DND-41 (cell line): ENCODE measurements at regions not wholly inside any gene's neighbourhood (a gene's known extent, or its start where the extent isn't known, plus 50 kb on each side); places are given as distances from the start of the nearest gene placed in this dataset.

ENCODE experiments used
- ATAC-seq: fragments of 200-7000 bp; cut with Tn5 transposase; 3 replicates; pipeline ENCODE4 v1.9.1; 2021; ENCODE audit warnings: low read depth; ENCODE audit not compliant: insufficient read depth
- DNase-seq: peaks from one replicate; pipeline ENCODE4 v3.0.0-alpha.2; 2020
- H2AFZ ChIP-seq: 2 replicates; pipeline ENCODE4 v1.6.0; 2012; ENCODE audit warnings: low read depth, low read length
- H3K27ac ChIP-seq: 2 replicates; pipeline ENCODE4 v1.5.1; 2012; ENCODE audit warnings: low read length, inconsistent platforms
- H3K27me3 ChIP-seq: fragments of 200-600 bp; sonication (generic); 2 replicates; pipeline ENCODE4 v1.6.0; 2012; ENCODE audit warnings: low read length, mild to moderate bottlenecking, inconsistent platforms; ENCODE audit not compliant: insufficient read depth, poor library complexity
- H3K36me3 ChIP-seq: 2 replicates; pipeline ENCODE4 v1.5.1; 2012; ENCODE audit warnings: low read length, inconsistent platforms; ENCODE audit not compliant: insufficient read depth
- H3K4me1 ChIP-seq: 2 replicates; pipeline ENCODE4 v1.5.1; 2012; ENCODE audit warnings: mild to moderate bottlenecking, low read length; ENCODE audit not compliant: insufficient read depth
- H3K4me2 ChIP-seq: 2 replicates; pipeline ENCODE4 v1.6.0; 2012; ENCODE audit warnings: mild to moderate bottlenecking, moderate library complexity, low read length, inconsistent platforms; ENCODE audit not compliant: insufficient read depth
- H3K4me3 ChIP-seq, 2 experiments: fragments of 200-600 bp in 1 of 2; shearing (Covaris generic) in 1 of 2; 2 replicates each; pipeline ENCODE4 v1.5.1; 2012 to 2016; ENCODE audit warnings: inconsistent platforms in 2 of 2, low read length in 2 of 2, mild to moderate bottlenecking in 2 of 2, low read depth in 1 of 2, moderate library complexity in 1 of 2
- H3K79me2 ChIP-seq: 2 replicates; pipeline ENCODE4 v1.6.0; 2012; ENCODE audit warnings: low read length, inconsistent platforms; ENCODE audit not compliant: insufficient read depth
- H3K9ac ChIP-seq: 2 replicates; pipeline ENCODE4 v1.6.0; 2012; ENCODE audit warnings: low read depth, mild to moderate bottlenecking, inconsistent platforms, low read length, moderate library complexity
- H3K9me3 ChIP-seq: 2 replicates; pipeline ENCODE4 v1.5.1; 2012; ENCODE audit warnings: low read length, moderate library complexity, mild to moderate bottlenecking, inconsistent platforms; ENCODE audit not compliant: insufficient read depth, severe bottlenecking
- H4K20me1 ChIP-seq: 2 replicates; pipeline ENCODE4 v1.6.0; 2012; ENCODE audit warnings: low read length; ENCODE audit not compliant: insufficient read depth
- CTCF ChIP-seq: IDR thresholded peaks from 2 replicates; pipeline ENCODE4 v1.5.1; 2012; ENCODE audit warnings: borderline replicate concordance, low read length, moderate library complexity, mild to moderate bottlenecking; ENCODE audit not compliant: poor library complexity, severe bottlenecking; ENCODE audit errors: extremely low read depth
- EZH2 ChIP-seq: IDR thresholded peaks from 3 replicates; pipeline ENCODE4 v1.6.1; 2012; ENCODE audit warnings: borderline replicate concordance, low read depth, mild to moderate bottlenecking, moderate library complexity, low read length, inconsistent platforms; ENCODE audit not compliant: severe bottlenecking

GRCh38 chr14:49049711-49050110 lies 536.5 kb downstream of the RPS29 start:
- DNase-seq (no peak), ATAC-seq (no peak)
- Histone ChIP-seq H2AFZ (no peak overlapping the region), H4K20me1 (no peaks in the 10 kb centered on the region), H3K4me3 (no peak overlapping the region), H3K4me1 (no peaks in the 10 kb centered on the region), H3K4me2 (no peak overlapping the region), H3K79me2 (no peaks in the 10 kb centered on the region), H3K27ac (no peak overlapping the region), H3K9me3 (no peaks in the 10 kb centered on the region), H3K9ac (no peak overlapping the region), H3K27me3 (no peaks in the 10 kb centered on the region), H3K36me3 (no peaks in the 10 kb centered on the region)
- TF ChIP-seq EZH2 (no peak), CTCF (no peak)

DNA sequence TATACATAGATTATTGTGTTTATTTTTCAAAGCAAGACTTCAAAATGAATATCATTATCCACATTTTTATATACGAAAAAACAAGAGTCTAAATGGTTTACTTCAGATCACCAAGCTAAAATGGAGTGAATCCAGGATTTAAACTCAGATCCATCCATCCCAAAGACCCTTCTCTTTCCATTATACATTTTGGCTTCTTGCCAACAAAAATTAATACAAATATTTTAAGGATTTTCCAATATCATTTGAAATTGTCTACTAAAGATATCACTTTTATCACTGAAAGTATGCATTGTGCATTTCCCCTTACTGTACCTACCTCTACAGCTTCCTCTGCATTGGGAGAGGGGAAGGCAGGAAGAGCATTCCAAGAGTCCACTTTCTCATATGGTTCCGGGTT lies 541.2 kb downstream of the RPS29 start:
- Histone ChIP-seq H3K4me3 (no peak overlapping the region), H3K79me2 (no peaks in the 10 kb centered on the region), H2AFZ (no peak overlapping the region), H3K27ac (no peak overlapping the region), H3K9ac (no peak overlapping the region), H3K36me3 (no peaks in the 10 kb centered on the region), H3K27me3 (peaks cover 2% of the 10 kb centered on the region), H3K4me1 (no peaks in the 10 kb centered on the region), H3K9me3 (no peaks in the 10 kb centered on the region), H4K20me1 (no peaks in the 10 kb centered on the region), H3K4me2 (no peak overlapping the region)
- no peak for DNase-seq
- TF ChIP-seq EZH2 = no peak
- no peak for ATAC-seq

DNA sequence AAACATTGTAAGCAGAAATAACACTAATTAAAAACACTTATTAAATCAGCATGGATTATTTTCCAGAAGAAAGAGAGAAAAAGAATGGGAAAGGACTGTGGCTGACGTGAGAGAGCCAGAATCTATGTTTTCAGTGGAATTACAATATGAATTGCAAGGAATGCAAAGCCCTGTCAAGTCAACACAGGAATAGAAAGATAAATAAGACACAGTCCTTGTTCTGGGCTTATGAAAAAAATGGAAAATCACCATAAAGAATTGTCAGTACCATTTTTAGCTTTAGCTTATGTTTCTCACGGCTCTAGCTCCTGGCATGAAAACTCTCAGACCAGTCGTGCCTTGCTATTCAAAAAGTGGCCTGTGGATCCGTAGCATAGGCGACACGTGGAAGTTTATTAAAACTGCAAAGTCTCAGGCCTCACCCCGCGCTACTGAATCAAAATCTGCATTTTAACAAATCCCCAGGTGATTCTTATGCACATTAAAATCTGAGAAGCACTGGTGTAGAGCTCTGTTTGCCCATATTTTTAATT lies 549.1 kb downstream of the RPS29 start:
- Histone ChIP-seq H2AFZ (no peak overlapping the region), H3K9me3 (no peaks in the 10 kb centered on the region), H3K79me2 (no peaks in the 10 kb centered on the region), H3K36me3 (no peaks in the 10 kb centered on the region), H3K4me3 (no peak overlapping the region), H3K9ac (no peak overlapping the region), H3K4me2 (no peak overlapping the region), H3K27me3 (peaks cover 7% of the 10 kb centered on the region), H3K27ac (no peak overlapping the region), H3K4me1 (no peaks in the 10 kb centered on the region), H4K20me1 (no peaks in the 10 kb centered on the region)
- TF ChIP-seq EZH2 (no peak), CTCF (no peak)
- ATAC-seq (no peak), DNase-seq (no peak)

DNA sequence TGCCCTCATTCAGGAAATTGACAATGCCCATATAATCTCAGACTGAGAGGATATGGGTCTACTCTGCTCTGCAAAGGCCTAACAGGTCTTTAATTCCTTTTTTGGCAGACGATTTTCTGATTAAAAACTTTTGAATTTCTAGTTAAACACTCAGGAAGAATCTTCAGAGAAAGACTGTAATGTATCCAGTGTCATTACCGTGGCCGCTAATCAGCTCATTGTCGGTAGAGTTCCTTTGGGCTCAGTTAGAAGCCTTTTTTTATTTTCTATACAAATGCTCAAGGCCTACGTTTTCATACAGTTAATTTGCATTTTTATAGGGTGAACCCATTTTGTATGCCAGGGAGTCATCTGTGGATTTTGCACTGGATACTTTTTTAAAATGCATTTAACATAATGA lies 549.9 kb downstream of the RPS29 start:
- no peak overlapping the region for H3K27ac ChIP-seq
- no peak overlapping the region for H3K4me2 ChIP-seq
- H3K79me2 ChIP-seq = no peaks in the 10 kb centered on the region
- no peaks in the 10 kb centered on the region for H4K20me1 ChIP-seq
- no peak for DNase-seq
- no peak overlapping the region for H3K4me3 ChIP-seq
- TF ChIP-seq CTCF = no peak
- TF ChIP-seq EZH2 = no peak
- peaks cover 6% of the 10 kb centered on the region for H3K27me3 ChIP-seq
- no peaks in the 10 kb centered on the region for H3K4me1 ChIP-seq
- no peaks in the 10 kb centered on the region for H3K36me3 ChIP-seq
- H3K9ac ChIP-seq = no peak overlapping the region
- no peak overlapping the region for H2AFZ ChIP-seq
- no peak for ATAC-seq
- no peaks in the 10 kb centered on the region for H3K9me3 ChIP-seq
